ENCODE measurements at regions not wholly inside any gene's neighbourhood (a gene's known extent, or its start where the extent isn't known, plus 50 kb on each side); places are given as distances from the start of the nearest gene placed in this dataset.
A peak's percentile ranks its signal among the peaks of the same experiment; 100 is the strongest.

DNA sequence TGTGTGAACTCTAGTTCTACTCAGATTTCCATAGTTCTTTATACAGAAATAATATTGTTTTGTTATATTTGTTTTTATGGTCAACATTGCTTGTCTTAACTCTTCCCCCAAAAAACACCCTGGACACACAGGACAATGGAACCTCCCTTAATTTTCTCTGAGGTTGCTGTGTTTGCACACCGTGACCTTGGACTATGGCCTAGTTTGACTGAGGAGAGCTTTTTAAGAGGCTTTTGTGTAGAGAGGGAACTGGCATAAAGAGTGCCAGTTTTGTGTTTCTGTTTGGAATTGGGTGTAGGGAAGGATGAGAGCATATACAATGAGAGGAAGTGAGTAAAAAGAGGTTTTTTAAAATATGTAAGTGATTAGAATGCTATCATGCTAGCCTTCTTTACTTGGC lies 101.1 kb upstream of the MEF2C start:
- Histone ChIP-seq H3K9me3 (ENCODE audit: control insufficient read depth, insufficient read depth, low read length) (no peaks in the 10 kb centered on the region), H3K4me3 (ENCODE audit: low read depth, low read length) (no peak overlapping the region), H3K27ac (ENCODE audit: low read depth, low read length) (no peak overlapping the region), H3K4me1 (ENCODE audit: control insufficient read depth, insufficient read depth, low read length) (no peaks in the 10 kb centered on the region), H3K27me3 (ENCODE audit: control insufficient read depth, insufficient read depth, low read length) (no peaks in the 10 kb centered on the region), H3K36me3 (ENCODE audit: control insufficient read depth, insufficient read depth, low read length) (no peaks in the 10 kb centered on the region)
- WGBS (ENCODE audit: insufficient coverage), result 33% methylated on average over 1 of the region's 1 CpG
- DNase-seq (ENCODE audit: low read depth in 4 of 6, low spot score in 6 of 6), result peak in 1 of 6 donors; percentile 6

DNA sequence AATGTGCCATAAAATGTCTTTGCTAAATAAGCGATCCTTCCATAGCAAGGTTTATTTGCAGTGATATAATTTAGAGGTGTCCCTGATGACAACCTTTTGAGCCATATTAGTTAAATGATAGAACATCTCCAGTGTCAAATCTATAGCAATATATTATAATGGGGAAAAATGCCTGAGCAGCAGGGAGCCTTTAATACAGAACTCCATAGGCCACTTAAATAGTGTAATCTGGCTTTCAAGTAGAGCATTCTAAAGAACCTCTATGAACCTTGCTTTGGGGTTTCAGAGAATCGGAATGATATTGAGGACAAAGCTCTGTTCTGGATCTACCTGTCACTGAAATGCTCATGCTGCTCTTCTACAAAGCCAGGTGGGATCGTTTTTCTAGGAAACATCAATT lies 96.7 kb upstream of the MEF2C start:
- Histone ChIP-seq H3K4me1 (ENCODE audit: control insufficient read depth, insufficient read depth, low read length) (no peaks in the 10 kb centered on the region), H3K36me3 (ENCODE audit: control insufficient read depth, insufficient read depth, low read length) (no peaks in the 10 kb centered on the region), H3K27ac (ENCODE audit: low read depth, low read length) (no peak overlapping the region), H3K27me3 (ENCODE audit: control insufficient read depth, insufficient read depth, low read length) (no peaks in the 10 kb centered on the region), H3K9me3 (ENCODE audit: control insufficient read depth, insufficient read depth, low read length) (no peaks in the 10 kb centered on the region), H3K4me3 (ENCODE audit: low read depth, low read length) (no peak overlapping the region)
- WGBS (ENCODE audit: insufficient coverage), result 100% methylated on average over 1 of the region's 3 CpGs
- peak in 1 of 6 donors; percentile 11 for DNase-seq (ENCODE audit: low read depth in 4 of 6, low spot score in 6 of 6)

DNA sequence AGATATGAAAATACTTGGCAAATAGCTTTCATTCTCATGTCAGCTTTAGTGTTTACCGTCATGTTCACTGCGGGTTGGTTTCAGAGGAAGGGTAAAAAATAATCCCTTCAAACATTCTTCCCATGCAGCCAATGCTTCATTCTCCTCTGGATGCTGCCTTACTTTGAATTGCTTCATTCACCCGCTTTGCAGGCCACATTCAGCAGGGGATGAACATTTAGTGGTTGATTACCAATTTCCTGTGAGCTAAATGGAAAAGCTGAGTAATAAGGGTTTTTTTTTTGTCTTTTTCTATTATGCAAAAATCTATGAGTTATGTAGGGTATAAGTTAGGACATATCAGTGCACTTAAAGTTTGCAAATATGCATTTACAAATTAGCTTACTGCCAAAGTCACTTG lies 96.3 kb upstream of the MEF2C start:
- Histone ChIP-seq H3K9me3 (ENCODE audit: control insufficient read depth, insufficient read depth, low read length) (no peaks in the 10 kb centered on the region), H3K27ac (ENCODE audit: low read depth, low read length) (no peak overlapping the region), H3K4me1 (ENCODE audit: control insufficient read depth, insufficient read depth, low read length) (no peaks in the 10 kb centered on the region), H3K4me3 (ENCODE audit: low read depth, low read length) (no peak overlapping the region), H3K27me3 (ENCODE audit: control insufficient read depth, insufficient read depth, low read length) (no peaks in the 10 kb centered on the region), H3K36me3 (ENCODE audit: control insufficient read depth, insufficient read depth, low read length) (no peaks in the 10 kb centered on the region)
- WGBS (ENCODE audit: insufficient coverage), result no CpG with 5 or more reads among the region's 3 CpGs
- peak in 1 of 6 donors; percentile 39 for DNase-seq (ENCODE audit: low read depth in 4 of 6, low spot score in 6 of 6)

DNA sequence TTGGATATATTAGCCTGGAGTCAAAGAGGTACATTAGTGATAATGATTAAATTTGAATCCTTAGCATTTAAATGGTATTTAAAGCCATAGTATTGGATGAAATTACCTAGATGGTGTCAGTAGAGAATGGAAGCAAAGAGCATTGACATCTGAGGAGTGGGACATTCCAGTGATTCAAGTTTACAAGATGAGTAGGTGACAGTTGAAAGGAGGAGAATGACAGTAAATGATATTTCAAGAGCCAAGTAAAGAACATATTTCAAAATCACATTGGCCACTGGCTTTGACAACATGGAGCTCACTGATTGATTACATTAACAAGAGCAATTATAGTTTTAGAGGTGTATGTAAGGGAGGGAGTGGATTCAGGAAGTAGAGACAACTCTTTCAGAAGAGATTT lies 93.9 kb upstream of the MEF2C start:
- no peak for DNase-seq (ENCODE audit: low read depth in 4 of 6, low spot score in 6 of 6)
- H3K4me1 ChIP-seq (ENCODE audit: control insufficient read depth, insufficient read depth, low read length), result no peaks in the 10 kb centered on the region
- H3K36me3 ChIP-seq (ENCODE audit: control insufficient read depth, insufficient read depth, low read length), result no peaks in the 10 kb centered on the region
- H3K27me3 ChIP-seq (ENCODE audit: control insufficient read depth, insufficient read depth, low read length), result no peaks in the 10 kb centered on the region
- H3K27ac ChIP-seq (ENCODE audit: low read depth, low read length), result no peak overlapping the region
- no peak overlapping the region for H3K4me3 ChIP-seq (ENCODE audit: low read depth, low read length)
- no peaks in the 10 kb centered on the region for H3K9me3 ChIP-seq (ENCODE audit: control insufficient read depth, insufficient read depth, low read length)

DNA sequence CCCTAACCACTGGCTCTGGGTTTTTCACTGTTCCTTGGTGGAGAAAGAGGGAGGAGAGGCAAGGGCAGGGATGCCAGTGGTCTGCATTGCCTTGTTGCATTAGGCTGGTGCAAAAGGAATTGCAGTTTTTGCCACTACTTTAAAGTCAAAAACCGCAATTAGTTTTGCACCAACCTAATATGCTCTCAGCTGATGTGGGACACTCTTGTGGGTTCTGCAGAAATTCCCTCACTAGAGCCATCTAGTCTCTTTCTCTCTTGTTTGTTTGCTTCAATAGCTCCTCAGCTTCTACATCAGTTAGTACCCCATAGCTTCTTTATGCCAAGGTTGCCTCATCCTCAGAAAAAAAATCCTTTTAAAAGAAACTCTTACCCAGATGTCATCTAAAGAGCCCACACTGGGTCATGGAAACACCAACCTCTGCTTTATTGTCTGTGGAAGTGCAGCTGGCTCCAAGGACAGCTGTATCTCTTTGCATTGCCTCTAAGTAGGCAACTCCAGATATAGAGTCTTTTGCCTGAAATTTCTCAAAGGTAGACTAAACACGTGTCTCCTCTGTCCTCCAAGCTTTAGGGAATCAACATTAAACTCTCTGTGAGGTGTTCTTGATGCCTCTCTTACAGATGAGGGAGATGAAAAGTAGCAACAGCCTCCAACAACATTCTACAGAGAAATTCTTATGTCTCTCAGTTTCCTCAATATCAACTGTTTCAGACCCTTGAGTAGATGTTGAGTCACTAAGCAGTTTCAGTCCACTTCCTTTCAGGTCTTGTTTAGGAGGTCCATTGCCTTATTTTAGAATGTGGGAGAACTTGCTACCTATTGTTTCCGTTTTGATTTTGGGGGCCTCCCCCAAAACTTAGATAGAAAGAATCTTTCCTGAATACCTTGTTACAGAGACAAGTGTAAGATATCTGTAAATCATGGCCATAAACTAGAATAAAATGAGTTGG lies 84.9 kb upstream of the MEF2C start:
- no peaks in the 10 kb centered on the region for H3K4me1 ChIP-seq (ENCODE audit: control insufficient read depth, insufficient read depth, low read length)
- H3K27ac ChIP-seq (ENCODE audit: low read depth, low read length), result no peak overlapping the region
- H3K9me3 ChIP-seq (ENCODE audit: control insufficient read depth, insufficient read depth, low read length), result no peaks in the 10 kb centered on the region
- no peak for DNase-seq (ENCODE audit: low read depth in 4 of 6, low spot score in 6 of 6)
- WGBS (ENCODE audit: insufficient coverage), result 86% methylated on average over 1 of the region's 3 CpGs
- no peaks in the 10 kb centered on the region for H3K27me3 ChIP-seq (ENCODE audit: control insufficient read depth, insufficient read depth, low read length)
- no peaks in the 10 kb centered on the region for H3K36me3 ChIP-seq (ENCODE audit: control insufficient read depth, insufficient read depth, low read length)
- H3K4me3 ChIP-seq (ENCODE audit: low read depth, low read length), result no peak overlapping the region

DNA sequence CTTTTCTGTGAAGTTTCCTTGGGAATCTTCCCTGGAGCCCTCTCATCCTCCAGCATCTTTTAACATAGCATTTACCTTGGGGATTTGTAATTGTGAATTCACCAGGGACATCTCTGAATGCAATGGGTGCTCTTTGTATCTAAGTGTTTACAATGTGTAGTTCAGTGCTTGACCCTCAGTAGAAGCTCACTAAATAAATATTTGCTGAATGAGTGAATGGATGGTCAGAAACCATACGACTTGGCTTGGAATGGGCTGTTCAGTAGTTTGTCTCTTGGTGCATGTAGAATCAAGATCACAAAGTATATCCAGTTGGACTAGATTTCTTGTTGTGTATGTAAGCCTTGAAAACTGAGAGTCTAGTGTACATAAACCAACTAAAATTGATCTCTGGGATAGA lies 81.8 kb upstream of the MEF2C start:
- H3K27ac ChIP-seq (ENCODE audit: low read depth, low read length), result no peak overlapping the region
- H3K4me3 ChIP-seq (ENCODE audit: low read depth, low read length), result no peak overlapping the region
- 80% methylated on average over 1 of the region's 1 CpG for WGBS (ENCODE audit: insufficient coverage)
- no peaks in the 10 kb centered on the region for H3K9me3 ChIP-seq (ENCODE audit: control insufficient read depth, insufficient read depth, low read length)
- no peaks in the 10 kb centered on the region for H3K4me1 ChIP-seq (ENCODE audit: control insufficient read depth, insufficient read depth, low read length)
- no peak for DNase-seq (ENCODE audit: low read depth in 4 of 6, low spot score in 6 of 6)
- H3K36me3 ChIP-seq (ENCODE audit: control insufficient read depth, insufficient read depth, low read length), result no peaks in the 10 kb centered on the region
- no peaks in the 10 kb centered on the region for H3K27me3 ChIP-seq (ENCODE audit: control insufficient read depth, insufficient read depth, low read length)

DNA sequence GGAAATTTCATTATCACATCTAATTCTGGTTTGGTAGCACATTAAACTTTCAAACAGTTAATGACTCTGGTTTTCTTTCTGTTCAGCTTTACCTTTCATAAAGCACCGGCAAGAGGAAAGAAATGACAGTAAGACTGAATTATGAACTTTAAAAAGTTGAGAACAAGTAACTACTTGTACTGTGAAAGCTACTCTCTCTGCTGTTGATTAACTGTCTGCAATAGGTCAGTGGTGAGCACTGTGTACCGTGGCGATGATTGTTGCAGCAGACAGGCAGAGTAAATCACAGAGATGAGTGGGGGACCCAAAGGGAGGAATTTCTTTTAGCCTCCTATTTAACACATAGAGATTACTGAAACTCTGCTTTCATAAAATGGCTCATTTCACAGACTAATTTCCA lies 74.0 kb upstream of the MEF2C start:
- DNase-seq (ENCODE audit: low read depth in 4 of 6, low spot score in 6 of 6), result no peak
- no peak overlapping the region for H3K4me3 ChIP-seq (ENCODE audit: low read depth, low read length)
- H3K27me3 ChIP-seq (ENCODE audit: control insufficient read depth, insufficient read depth, low read length), result no peaks in the 10 kb centered on the region
- H3K9me3 ChIP-seq (ENCODE audit: control insufficient read depth, insufficient read depth, low read length), result no peaks in the 10 kb centered on the region
- no peak overlapping the region for H3K27ac ChIP-seq (ENCODE audit: low read depth, low read length)
- H3K36me3 ChIP-seq (ENCODE audit: control insufficient read depth, insufficient read depth, low read length), result no peaks in the 10 kb centered on the region
- no CpG with 5 or more reads among the region's 3 CpGs for WGBS (ENCODE audit: insufficient coverage)
- no peaks in the 10 kb centered on the region for H3K4me1 ChIP-seq (ENCODE audit: control insufficient read depth, insufficient read depth, low read length)

DNA sequence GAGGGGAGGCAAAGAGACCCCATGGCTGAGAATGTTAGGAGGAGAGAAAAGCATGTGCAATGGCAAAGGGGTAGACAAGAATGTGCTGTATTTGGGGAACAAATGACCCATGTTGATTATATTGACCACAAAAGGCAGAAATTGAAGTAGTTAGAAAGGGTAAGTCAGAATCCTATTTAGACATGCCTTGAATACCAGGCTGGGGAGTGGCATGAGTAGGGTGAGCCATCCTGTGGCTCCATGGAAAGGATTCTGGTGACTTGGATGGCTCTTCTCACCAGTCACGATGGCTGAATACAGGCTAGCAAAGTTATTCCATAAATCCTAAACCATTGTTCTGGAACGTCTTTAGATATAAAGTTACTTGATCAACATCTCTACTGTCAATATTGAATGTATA lies 73.4 kb upstream of the MEF2C start:
- Histone ChIP-seq H3K4me1 (ENCODE audit: control insufficient read depth, insufficient read depth, low read length) (no peaks in the 10 kb centered on the region), H3K27ac (ENCODE audit: low read depth, low read length) (no peak overlapping the region), H3K9me3 (ENCODE audit: control insufficient read depth, insufficient read depth, low read length) (no peaks in the 10 kb centered on the region), H3K36me3 (ENCODE audit: control insufficient read depth, insufficient read depth, low read length) (no peaks in the 10 kb centered on the region), H3K4me3 (ENCODE audit: low read depth, low read length) (no peak overlapping the region), H3K27me3 (ENCODE audit: control insufficient read depth, insufficient read depth, low read length) (no peaks in the 10 kb centered on the region)
- WGBS (ENCODE audit: insufficient coverage), result no CpG with 5 or more reads among the region's 2 CpGs
- DNase-seq (ENCODE audit: low read depth in 4 of 6, low spot score in 6 of 6), result no peak

DNA sequence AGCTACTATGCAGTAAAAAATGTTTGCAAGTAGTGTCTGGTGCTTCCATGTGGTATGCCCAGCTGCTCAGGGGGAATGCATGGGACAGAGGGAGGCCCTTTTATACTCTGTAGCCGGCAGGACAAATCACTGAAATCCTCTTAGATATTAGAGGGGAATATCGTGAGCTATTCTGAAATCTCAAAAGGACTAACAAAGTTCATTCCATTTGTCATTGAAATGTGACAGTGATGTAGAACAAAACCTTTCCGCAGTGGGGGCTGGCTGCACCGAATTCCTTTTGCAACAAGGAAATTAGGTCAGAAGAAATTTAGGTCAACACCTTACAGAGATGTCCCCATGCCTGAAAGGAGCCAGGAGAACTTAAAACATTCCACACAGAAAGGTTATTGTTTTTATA lies 72.4 kb upstream of the MEF2C start:
- H3K4me1 ChIP-seq (ENCODE audit: control insufficient read depth, insufficient read depth, low read length), result no peaks in the 10 kb centered on the region
- H3K4me3 ChIP-seq (ENCODE audit: low read depth, low read length), result no peak overlapping the region
- H3K27me3 ChIP-seq (ENCODE audit: control insufficient read depth, insufficient read depth, low read length), result no peaks in the 10 kb centered on the region
- no peaks in the 10 kb centered on the region for H3K36me3 ChIP-seq (ENCODE audit: control insufficient read depth, insufficient read depth, low read length)
- no peak overlapping the region for H3K27ac ChIP-seq (ENCODE audit: low read depth, low read length)
- no CpG with 5 or more reads among the region's 4 CpGs for WGBS (ENCODE audit: insufficient coverage)
- no peaks in the 10 kb centered on the region for H3K9me3 ChIP-seq (ENCODE audit: control insufficient read depth, insufficient read depth, low read length)
- no peak for DNase-seq (ENCODE audit: low read depth in 4 of 6, low spot score in 6 of 6)

DNA sequence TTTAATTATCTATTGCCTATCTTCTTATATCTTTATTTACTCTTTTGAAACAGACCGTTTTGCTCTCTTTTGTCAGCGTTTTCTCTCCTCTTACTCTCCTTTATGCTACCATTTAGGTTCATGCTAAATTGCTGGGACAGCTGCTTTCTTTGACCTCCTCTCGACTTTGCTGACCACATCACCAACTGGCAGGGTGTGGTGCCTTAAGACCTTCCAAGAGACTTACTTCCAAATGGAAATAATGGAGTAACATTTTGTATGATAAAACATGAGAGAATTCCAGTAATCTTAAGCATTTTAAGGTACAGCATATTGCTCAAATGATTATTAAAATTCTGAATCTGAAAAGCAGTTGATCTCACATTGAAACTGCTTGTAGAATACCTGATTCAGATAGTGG lies 71.5 kb upstream of the MEF2C start:
- Histone ChIP-seq H3K36me3 (ENCODE audit: control insufficient read depth, insufficient read depth, low read length) (no peaks in the 10 kb centered on the region), H3K4me3 (ENCODE audit: low read depth, low read length) (no peak overlapping the region), H3K4me1 (ENCODE audit: control insufficient read depth, insufficient read depth, low read length) (no peaks in the 10 kb centered on the region), H3K27me3 (ENCODE audit: control insufficient read depth, insufficient read depth, low read length) (no peaks in the 10 kb centered on the region), H3K9me3 (ENCODE audit: control insufficient read depth, insufficient read depth, low read length) (no peaks in the 10 kb centered on the region), H3K27ac (ENCODE audit: low read depth, low read length) (no peak overlapping the region)
- WGBS (ENCODE audit: insufficient coverage), result 94% methylated on average over 2 of the region's 3 CpGs
- DNase-seq (ENCODE audit: low read depth in 4 of 6, low spot score in 6 of 6), result no peak
